ENCODE measurements at regions not wholly inside any gene's neighbourhood (a gene's known extent, or its start where the extent isn't known, plus 50 kb on each side); places are given as distances from the start of the nearest gene placed in this dataset.
"Not testable (repeated sequence)": the region's sequence is repeated elsewhere in the genome, so short reads cannot be mapped to it uniquely, and the experiment has no call there.

DNA sequence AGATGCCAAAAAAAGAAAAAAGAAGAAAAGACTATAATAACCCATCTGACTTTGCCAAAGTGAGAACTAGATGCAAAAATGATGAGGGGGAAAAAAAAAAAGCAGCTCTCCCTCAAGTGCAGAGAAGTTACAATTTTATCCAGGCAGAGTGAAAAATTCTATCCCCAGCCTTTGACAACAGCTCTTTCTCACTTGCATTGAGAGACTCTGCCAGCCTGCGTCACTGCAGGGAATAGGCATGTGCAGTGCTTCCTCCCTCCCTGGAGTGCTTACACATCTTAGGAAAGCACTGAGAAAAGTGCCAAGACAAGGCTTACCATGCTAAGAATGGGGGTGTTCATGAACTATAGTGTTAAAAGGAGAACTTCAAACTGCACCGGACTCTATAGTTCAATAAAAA is 418.6 kb upstream of the TYRP1 start:
- no peak for DNase-seq (ENCODE audit: low read depth)

DNA sequence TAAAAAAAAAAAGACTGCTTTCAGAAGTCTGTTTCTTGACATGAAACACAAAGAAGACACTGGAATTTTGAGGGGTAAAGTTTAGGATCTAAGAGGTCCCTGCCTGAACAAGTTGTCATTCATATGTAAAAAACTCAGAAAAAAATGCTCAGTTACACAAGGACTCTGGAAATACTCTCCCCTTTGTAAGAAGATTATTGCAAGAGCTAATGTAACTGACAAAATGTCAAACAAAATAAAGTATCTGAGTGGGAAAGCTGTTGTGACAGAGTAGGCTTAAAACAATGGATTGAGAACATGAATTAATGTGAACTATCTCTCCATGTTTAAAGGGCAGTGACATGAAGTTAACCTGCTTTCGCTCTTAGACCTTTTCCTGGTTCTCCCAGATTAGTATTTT is 416.7 kb upstream of the TYRP1 start:
- no peak for DNase-seq (ENCODE audit: low read depth)

DNA sequence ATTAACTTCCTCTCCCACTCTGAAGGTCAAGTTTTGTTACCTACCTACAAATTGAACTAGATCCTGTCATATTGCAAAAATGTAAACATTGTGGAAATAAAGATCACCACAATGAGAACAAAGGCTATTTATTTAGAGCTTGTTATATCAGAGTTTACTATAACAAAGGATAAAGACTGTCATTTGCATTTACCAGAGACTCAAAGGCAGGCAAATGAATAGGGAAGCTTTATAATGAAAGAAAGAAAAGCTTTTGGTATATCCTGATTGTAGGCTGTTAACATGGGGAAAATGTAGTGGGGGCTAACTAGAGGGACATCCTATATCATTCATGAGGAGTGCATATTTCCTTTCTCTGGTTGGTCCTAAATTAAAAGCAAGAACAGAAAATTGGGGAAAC is 403.5 kb upstream of the TYRP1 start:
- no peak for DNase-seq (ENCODE audit: low read depth)

DNA sequence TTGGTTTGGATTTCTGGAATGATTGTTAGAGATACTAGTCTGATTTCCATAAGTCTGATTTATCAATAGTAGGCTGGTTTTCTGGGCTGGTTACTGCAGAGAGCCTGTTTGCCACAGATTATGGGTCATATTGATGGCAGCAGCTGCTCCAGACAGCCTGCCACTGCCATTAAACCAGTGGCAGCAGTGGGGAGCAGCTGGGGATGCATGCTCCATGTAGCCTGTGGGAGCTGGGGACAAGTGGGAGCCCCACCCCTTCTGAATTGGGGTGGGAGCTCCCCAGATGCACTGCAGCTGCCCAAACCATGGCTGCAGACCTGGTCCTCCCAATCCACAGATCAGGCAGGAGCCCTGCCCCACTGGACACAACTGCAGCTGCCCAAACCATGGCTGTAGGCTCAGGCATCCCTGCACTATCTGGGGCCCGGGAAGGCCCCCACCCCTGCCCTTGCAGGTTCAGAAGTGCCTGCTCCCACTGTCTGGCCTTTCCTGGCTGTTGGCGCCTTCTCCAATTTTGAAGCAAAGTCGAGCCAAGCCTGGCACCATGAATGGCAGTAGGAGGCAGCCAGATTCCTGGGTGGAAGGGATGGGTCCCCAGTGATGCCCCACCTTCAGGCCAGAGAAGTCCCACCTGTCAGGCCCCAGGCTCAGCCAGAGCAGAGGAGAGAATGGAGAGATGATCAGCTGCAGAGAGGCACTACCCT is 402.9 kb upstream of the TYRP1 start:
- DNase-seq (ENCODE audit: low read depth): no peak

DNA sequence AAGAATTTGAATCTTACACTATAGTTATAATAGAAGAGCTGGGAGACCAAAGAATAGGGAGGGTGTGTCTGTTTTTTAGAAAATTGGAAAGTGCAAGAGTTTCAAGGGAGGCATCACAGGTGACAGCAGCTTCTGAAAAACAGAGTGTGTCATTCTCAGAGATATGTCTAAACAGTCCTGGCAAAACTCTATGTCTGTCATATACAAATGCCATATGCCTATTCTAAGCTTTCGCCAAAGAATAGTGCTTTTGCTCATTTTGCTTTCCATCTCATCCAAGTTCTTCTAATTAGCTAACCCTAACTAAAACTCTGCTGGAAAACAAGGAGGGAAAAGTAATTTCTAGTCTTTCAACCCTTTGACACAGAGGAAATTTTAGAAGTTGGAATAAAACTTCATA is 388.0 kb upstream of the TYRP1 start:
- DNase-seq (ENCODE audit: low read depth): no peak

DNA sequence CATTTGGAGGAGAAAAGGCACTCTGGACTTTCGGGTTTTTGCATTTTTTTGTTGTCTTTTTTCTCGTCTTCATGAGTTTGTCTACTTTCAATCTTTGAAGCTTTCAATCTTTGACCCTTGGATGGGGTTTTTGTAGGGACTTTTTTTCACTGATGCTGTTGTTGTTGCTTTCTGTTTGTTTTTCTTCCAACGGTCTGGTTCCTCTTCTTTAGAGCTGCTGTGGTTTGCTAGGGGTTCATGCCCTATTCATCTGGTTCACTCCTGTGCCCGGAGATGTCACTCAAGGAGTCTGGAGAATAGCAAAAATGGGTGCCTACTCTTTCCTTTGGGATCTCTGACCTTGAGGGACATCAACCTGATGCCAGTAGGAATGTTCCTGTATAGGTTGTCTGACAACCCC is 378.6 kb upstream of the TYRP1 start:
- no peak for DNase-seq (ENCODE audit: low read depth)

DNA sequence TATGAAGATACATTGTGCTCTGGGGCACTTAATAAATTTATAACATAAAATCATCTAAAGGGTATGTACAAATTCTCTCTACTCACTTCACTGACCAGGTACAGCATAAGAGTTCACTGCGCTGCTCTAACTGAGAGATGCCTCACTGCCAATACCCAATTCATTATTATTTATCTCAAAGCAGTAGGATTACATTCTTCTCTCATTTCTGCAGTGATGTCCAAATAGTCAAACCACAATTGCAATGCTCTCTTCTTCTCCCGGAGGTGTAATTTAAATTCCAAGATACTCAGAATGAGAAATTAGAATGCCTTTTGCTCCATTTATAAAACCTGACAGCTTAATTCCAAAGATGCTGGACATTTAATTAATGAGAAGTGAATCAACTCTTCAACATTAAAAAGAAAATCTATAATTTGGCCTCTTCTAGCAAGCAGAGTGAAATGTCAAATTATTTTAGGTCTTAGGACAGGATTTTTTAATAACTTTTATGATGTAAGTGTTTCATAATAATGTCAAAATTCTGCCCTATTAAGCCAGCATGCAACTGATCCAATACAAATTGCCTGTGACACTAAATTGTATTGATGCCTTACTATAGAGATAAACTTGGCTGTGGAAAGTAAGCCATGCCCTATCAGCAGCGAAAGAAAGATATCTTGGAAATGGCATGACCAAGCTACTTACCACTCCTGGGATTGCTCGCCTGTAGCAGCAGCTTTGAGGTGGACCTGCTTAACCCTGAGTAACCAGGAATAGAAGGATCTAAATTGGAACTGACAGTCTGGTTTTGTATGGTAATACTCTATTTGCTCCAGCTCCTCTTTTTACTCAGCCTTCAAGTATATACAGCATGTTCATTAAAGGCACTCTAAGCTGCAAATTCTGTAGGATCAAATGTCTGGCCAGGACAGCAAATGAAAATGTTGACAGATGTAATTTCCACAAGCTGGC is 374.2 kb upstream of the TYRP1 start:
- DNase-seq (ENCODE audit: low read depth): no peak

DNA sequence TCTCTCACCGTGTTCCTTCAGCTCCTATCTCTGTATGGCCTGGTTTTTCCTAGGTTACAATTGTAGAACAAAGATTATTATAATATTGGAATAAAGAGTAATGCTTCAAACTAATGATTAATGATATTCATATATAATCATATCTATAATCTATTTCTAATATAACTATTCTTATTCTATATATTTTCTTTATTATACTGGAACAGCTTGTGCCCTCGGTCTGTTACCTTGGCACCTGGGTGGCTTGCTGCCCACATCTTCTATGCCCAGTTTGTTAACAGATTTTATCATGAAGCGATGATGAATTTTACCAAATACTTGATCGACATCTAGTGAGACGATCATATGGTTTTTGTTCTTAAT is 363.6 kb upstream of the TYRP1 start:
- DNase-seq (ENCODE audit: low read depth): no peak

DNA sequence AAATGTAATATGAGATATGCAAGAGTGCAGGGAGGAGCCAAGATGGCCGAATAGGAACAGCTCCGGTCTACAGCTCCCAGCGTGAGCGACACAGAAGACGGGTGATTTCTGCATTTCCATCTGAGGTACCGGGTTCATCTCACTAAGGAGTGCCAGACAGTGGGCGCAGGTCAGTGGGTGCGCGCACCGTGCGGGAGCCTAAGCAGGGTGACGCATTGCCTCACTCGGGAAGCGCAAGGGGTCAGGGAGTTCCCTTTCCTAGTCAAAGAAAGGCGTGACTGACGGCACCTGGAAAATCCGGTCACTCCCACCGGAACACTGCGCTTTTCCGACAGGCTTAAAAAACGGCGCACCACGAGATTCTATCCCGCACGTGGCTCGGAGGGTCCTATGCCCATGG is 359.2 kb upstream of the TYRP1 start:
- not testable (repeated sequence) for DNase-seq (ENCODE audit: low read depth)

DNA sequence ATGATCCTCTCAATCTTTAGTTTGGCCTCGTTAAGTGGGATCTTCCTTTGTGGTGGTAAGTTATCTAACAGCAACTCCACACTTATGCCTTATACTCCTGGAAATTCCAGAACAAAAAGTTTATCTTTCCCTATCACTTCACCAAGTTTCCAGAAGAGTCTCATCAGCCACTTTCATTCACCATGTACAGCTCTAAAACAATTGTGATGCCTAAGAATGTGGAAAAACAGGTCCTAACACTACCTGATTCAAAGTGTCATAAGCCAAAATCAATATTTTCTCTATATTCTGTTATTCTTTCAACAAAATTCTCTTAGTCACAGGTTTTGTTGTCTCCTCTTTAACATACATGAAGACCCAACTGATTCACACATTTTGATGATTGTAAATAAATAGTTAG is 342.4 kb upstream of the TYRP1 start:
- no peak for DNase-seq (ENCODE audit: low read depth)

DNA sequence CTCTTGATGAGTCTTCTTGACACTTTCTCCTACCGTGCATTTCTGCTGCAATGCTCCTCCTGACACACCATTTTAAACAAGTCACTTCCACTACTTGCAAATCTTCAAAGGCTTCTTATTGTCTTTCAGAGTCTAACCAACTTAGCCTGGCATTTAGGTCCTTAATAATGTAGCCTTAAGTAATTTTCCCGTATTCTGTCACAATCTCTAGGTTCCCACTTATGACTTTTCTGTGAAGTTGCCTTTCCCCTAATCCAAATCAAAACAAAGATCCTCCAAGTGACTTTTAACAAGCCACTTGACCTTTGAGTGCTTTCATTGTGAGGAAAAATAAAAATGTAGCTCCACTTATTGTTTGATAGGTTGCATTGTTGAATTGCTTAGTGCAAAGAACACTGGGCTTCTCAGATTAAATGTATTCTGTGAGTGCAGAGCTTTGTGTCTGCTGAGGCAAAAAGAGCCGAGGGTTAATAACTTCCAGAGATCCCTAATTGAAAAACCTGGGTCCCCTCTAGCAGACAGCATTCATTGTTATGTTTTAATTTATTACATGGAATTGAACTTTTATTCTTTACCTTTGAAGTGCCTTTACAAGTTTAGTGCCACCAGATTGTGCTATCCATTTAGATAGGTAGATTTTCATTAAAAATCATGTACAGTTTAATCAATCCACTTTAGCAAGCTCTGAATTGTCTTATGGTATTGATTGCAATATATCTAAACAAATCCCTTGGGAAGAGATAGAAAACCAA is 341.7 kb upstream of the TYRP1 start:
- DNase-seq (ENCODE audit: low read depth): no peak

DNA sequence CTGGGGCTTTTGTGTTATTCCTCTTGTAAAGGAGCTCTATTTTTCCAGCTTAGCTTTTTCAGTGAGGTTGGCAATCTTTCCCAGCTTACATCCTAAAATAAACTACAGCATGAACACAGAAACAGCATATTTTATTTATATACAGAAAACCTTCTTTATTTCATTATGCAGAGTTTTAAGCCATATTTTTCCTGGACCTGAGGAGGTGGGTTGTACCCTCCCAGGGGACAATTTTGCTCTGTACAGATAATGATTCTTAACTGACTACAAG is 341.2 kb upstream of the TYRP1 start:
- no peak for DNase-seq (ENCODE audit: low read depth)

DNA sequence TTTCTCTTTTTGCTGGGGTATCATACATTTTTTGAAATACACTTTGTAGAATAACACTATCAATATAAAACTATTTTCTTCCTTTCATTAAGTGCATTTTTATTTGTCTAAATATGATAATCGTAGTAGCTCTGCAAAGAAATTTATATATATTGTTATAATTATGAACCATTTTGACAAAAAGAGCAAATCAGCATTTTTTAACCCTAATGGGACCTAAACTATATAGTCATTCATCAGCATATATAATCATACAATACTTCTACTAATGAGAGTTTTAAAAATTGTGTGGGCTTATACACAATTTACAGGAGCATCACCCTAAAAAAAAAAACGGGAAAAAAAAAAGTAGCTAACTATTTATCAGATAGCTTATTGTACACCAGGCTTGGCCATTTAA is 329.7 kb upstream of the TYRP1 start:
- DNase-seq (ENCODE audit: low read depth): no peak

DNA sequence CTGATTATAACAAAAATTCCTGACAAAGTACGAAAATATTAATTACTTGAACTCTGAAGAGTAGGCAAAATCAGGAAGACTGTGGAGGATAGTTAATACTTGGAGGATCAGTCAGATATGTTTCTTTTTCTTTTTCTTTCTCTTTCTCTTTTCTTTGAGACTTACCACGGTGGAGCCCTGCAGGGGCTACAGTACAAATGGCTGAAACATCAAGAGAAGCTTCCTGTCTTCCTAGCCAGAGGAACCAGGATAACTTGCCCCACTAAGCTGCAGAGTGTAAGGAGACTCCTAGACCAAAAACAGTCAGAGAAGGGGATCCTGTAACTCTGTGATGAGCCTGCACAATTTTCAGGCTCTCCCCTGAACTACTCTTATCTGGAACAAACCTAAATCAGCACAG is 324.6 kb upstream of the TYRP1 start:
- no peak for DNase-seq (ENCODE audit: low read depth)

DNA sequence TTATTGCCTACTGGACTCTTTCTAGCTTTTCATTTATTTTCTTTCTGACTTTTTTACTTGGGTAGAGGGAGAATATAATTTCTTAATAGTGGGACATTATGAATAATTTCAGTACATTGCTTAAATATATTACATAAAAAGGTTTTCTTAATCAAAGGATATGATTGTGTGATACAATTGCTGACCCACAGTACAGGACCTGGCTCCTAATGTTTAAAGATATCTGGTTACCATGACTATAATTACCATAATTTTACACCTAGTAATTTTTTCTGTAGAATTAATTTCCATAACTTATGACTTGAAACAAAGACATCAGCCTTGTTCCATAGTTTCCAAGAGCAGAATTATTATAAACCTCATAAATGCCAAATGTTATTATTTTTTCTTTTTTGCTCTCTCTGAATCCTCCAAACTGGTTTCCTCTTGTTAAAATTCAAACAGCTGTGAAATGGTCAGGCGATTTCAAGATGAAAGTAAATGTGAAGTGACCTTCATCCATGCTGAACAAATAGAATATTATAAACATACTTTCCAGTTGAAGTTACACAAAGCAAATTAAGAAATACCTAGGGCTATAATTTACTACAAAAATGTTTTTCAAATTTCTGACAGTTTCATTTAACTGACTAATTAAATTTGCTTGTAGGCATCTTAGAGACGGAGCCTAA is 301.2 kb upstream of the TYRP1 start:
- no peak for DNase-seq (ENCODE audit: low read depth)

DNA sequence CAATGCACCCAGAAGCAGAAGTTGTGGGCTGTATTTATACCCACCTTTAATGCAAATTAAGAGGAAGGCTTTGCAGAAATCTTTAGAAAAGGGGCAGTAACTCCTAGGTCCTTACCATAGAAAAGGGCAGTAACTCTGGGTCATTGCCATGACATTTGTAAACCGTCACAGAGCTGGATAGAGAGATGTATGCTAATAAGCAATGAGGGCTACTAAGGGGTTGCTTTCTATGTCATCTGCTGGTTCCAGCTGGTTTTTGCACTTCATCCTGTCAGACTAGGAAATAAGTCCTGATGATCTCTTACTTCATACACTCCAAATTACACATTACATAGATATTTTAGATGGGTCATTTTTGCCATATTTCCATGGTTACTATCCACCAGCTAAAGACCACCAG is 299.1 kb upstream of the TYRP1 start:
- DNase-seq (ENCODE audit: low read depth): no peak

DNA sequence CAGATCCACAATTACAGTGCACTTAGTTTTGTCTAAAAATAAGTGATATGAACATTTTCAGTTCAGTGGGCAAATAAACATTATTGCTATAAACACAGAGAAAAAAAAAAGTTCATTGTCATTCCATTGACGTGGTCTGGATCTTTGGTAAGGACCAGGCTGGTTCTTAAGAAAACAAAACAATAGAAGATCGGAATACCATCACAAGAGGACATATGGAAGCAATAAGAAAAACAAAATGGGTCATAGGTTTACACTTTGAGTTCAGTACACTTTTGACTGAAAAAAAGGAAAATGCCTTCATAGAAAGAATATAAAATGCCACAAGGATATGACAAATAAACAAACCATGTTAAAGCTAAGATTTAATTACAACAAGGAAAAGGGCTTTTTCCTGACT is 289.5 kb upstream of the TYRP1 start:
- DNase-seq (ENCODE audit: low read depth): no peak

DNA sequence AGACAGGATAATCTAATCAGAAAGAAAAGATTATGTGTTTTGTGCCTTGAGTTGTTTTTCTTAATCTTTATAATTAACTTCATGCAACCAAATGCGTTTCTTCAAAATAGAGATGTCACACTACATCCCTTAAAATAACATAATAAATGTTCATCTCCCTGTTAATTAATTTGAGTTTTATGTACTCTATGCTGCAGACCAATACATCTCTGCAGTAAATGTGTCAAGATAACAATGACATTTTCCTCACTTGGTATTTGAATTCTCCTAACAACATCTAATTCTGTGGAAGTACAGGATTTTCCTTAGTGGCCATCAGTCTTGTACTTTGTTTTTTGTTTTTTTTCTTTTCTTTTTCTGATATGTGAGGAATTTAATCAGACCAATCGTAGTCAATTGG is 279.2 kb upstream of the TYRP1 start:
- no peak for DNase-seq (ENCODE audit: low read depth)

DNA sequence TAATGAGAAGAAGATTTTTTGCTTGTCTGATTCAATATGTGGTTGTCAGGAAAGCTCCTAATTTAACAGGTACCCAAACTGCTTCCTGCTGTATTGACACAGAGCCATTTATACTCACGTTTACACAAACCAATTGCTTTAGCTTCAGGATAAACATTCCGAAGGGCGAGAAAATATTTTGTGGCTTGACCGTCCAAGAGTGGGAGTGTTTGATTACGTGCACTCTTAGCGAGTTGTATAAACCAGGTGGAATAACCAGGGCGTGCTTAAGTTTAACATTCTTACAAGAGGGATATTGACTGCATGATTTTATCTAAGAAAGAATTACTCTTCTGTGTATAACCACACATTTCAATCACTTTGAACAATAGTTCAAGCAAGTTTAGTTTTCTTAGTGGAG is 278.7 kb upstream of the TYRP1 start:
- no peak for DNase-seq (ENCODE audit: low read depth)

DNA sequence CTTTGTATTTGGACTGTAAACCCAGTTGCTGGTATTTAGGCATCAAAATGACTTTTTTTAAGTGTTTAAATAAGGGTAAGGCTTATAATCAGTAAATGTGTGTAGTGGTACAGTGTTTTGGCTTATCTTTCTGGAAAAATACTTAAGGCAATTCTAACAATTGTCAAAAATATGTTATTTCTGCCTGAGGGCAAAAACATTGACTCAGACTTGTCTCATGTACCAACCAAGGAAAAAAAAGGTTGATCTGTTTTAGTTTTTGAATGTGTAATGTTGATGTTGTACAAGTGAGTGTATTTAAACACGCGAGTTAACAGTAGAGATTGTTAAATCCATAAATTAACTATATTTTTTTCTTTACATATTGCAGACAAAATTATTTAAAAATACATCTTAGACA is 277.8 kb upstream of the TYRP1 start:
- no peak for DNase-seq (ENCODE audit: low read depth)

DNA sequence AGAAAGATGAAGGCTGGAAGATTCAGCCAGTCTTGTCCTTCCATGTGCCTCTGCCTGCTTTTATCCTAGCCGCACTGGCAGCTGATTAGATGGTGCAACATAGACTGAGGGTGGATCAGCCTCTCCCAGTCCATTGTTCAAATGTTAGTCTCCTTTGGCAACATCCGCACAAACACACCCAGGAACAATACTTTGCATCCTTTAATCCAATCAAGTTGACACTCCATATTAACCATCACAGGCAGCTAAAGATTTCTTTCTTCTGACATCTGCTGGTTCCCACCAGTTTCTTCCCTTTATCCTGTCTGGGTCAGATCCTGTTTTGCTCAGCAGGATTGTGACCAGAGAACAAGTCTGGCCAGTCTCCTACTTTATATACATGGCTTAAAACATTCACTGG is 276.5 kb upstream of the TYRP1 start:
- DNase-seq (ENCODE audit: low read depth): no peak

DNA sequence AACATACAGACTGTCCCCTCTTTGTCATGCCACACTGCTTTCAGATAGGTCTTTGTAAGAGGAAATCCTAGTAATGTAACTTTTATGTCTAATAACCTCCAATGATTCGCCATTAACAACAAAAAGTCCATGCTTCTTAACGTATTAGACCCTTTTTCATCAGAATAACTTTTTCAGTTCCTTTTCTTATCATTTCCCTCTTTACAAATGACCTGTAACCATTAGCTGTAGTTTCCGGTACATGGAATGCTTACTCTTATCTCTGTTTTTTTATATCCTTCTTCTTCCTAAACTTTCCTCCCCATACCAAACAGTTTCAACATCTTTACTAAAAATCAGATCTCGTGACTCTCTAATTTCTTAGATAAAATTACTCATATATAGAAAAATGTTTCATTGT is 268.9 kb upstream of the TYRP1 start:
- no peak for DNase-seq (ENCODE audit: low read depth)
